ENCODE measurements at regions not wholly inside any gene's neighbourhood (a gene's known extent, or its start where the extent isn't known, plus 50 kb on each side); places are given as distances from the start of the nearest gene placed in this dataset.

- intact Hi-C loops (cut with micrococcal nuclease), result no loop called here
These were observed 559.8 kb downstream of the NPHP4 start for GRCh38 chr1:5432436-5432835.

- intact Hi-C loops (cut with micrococcal nuclease), result no loop called here
These were observed 561.1 kb downstream of the NPHP4 start for GRCh38 chr1:5430911-5431697.

GRCh38 chr1:5430136-5430535 is 562.1 kb downstream of the NPHP4 start:
- intact Hi-C loops (cut with micrococcal nuclease), result no loop called here

GRCh38 chr1:5428351-5428750 is 563.9 kb downstream of the NPHP4 start:
- intact Hi-C loops (cut with micrococcal nuclease), result no loop called here

GRCh38 chr1:5427026-5427613 is 565.1 kb downstream of the NPHP4 start:
- intact Hi-C loops (cut with micrococcal nuclease), result no loop called here

GRCh38 chr1:5424802-5425703 is 567.2 kb downstream of the NPHP4 start:
- intact Hi-C loops (cut with micrococcal nuclease), result no loop called here

- intact Hi-C loops (cut with micrococcal nuclease), result no loop called here
These were observed 569.1 kb downstream of the NPHP4 start for GRCh38 chr1:5423109-5423508.

- intact Hi-C loops (cut with micrococcal nuclease), result no loop called here
These were observed 572.7 kb downstream of the NPHP4 start for GRCh38 chr1:5419501-5419900.

- intact Hi-C loops (cut with micrococcal nuclease), result no loop called here
These were observed 575.7 kb downstream of the NPHP4 start for GRCh38 chr1:5416518-5416917.

- intact Hi-C loops (cut with micrococcal nuclease), result no loop called here
These were observed 576.6 kb downstream of the NPHP4 start for GRCh38 chr1:5415606-5416005.

GRCh38 chr1:5410652-5411051 is 581.6 kb downstream of the NPHP4 start:
- intact Hi-C loops (cut with micrococcal nuclease), result no loop called here

- intact Hi-C loops (cut with micrococcal nuclease), result no loop called here
These were observed 583.8 kb downstream of the NPHP4 start for GRCh38 chr1:5408401-5408800.

- intact Hi-C loops (cut with micrococcal nuclease), result no loop called here
These were observed 587.0 kb downstream of the NPHP4 start for GRCh38 chr1:5405263-5405662.

- intact Hi-C loops (cut with micrococcal nuclease), result no loop called here
These were observed 587.6 kb downstream of the NPHP4 start for GRCh38 chr1:5404412-5405203.

GRCh38 chr1:5403935-5404334 is 588.3 kb downstream of the NPHP4 start:
- intact Hi-C loops (cut with micrococcal nuclease), result no loop called here

GRCh38 chr1:5402618-5403017 is 589.6 kb downstream of the NPHP4 start:
- intact Hi-C loops (cut with micrococcal nuclease), result no loop called here

- intact Hi-C loops (cut with micrococcal nuclease), result no loop called here
These were observed 592.5 kb downstream of the NPHP4 start for GRCh38 chr1:5399771-5400170.

- intact Hi-C loops (cut with micrococcal nuclease), result no loop called here
These were observed 595.6 kb downstream of the NPHP4 start for GRCh38 chr1:5396593-5396992.

- intact Hi-C loops (cut with micrococcal nuclease), result no loop called here
These were observed 598.1 kb downstream of the NPHP4 start for GRCh38 chr1:5394111-5394510.

GRCh38 chr1:5393603-5394002 is 598.6 kb downstream of the NPHP4 start:
- intact Hi-C loops (cut with micrococcal nuclease), result no loop called here

- intact Hi-C loops (cut with micrococcal nuclease), result no loop called here
These were observed 599.1 kb downstream of the NPHP4 start for GRCh38 chr1:5393146-5393545.
